ENCODE measurements at regions not wholly inside any gene's neighbourhood (a gene's known extent, or its start where the extent isn't known, plus 50 kb on each side); places are given as distances from the start of the nearest gene placed in this dataset.
"Not testable (repeated sequence)": the region's sequence is repeated elsewhere in the genome, so short reads cannot be mapped to it uniquely, and the experiment has no call there.

DNA sequence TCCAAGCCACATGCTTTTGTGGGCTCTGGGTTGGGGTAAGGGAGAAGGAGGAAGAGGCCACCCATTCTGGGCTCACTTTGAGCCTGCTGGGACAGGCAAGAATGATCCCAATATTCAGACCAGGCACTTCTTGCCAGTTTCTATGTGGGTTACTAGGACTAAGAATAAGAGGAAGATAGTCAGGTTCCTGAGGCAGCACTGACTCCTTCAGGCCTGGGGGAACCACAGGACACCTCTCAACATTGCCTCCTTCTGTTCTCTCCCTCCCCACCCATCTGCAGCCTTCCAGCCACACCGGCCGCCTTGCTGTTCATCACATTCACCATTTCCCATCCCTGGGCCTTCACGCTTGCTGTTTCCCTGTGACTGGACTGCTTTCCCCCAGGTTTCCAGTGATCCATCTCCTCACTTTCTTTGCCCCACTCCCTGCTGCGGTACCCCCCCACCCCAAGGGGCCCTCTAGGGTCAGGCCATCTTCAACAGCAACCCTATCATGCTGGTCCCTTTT, 69.2 kb upstream of the SIRPA start:
- DNase-seq (ENCODE audit: low spot score): no peak

DNA sequence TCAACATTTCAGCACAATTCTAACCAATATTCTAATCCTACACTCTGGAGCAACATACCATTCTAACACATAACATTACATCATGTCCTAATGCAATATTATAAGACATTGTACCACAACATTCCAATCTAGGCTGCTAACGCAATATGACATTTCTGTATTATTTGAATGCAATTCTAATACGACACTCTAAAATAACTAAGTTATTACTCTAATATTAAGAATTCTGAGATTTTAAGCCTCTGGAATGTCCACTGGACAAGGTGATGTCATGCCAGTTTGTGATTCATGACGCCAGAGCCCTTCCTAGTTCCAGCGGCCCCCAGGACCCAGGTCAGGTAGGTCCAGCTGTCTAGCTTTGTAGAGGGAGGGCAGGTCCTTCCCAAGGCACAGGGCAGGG, 69.7 kb upstream of the SIRPA start:
- no peak for DNase-seq (ENCODE audit: low spot score)

DNA sequence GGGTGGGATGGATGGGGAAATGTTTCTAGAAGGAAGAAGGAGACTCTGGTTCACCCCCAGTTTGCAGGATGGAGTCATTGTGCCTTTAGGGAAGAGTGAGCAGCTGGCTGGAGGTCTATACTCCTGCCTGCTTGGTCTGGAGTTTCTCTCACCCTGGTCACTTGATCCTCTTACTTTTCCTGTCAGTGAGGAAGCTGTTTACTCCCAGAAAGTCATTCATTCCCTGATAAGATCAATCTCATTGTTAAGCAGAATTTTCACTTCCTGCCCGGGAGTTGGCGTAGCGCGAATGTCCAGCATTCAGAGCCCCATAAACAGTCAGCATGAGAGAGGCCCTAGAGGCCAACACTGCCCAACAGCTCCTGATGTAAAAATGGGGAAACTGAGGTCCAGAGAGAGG, 70.4 kb upstream of the SIRPA start:
- DNase-seq (ENCODE audit: low spot score): no peak

GRCh38 chr20:1824181-1824580, 71.0 kb upstream of the SIRPA start:
- no peak for DNase-seq (ENCODE audit: low spot score)

- DNase-seq (ENCODE audit: low spot score): no peak
Observed at GRCh38 chr20:1823450-1823844, 71.8 kb upstream of the SIRPA start.

DNA sequence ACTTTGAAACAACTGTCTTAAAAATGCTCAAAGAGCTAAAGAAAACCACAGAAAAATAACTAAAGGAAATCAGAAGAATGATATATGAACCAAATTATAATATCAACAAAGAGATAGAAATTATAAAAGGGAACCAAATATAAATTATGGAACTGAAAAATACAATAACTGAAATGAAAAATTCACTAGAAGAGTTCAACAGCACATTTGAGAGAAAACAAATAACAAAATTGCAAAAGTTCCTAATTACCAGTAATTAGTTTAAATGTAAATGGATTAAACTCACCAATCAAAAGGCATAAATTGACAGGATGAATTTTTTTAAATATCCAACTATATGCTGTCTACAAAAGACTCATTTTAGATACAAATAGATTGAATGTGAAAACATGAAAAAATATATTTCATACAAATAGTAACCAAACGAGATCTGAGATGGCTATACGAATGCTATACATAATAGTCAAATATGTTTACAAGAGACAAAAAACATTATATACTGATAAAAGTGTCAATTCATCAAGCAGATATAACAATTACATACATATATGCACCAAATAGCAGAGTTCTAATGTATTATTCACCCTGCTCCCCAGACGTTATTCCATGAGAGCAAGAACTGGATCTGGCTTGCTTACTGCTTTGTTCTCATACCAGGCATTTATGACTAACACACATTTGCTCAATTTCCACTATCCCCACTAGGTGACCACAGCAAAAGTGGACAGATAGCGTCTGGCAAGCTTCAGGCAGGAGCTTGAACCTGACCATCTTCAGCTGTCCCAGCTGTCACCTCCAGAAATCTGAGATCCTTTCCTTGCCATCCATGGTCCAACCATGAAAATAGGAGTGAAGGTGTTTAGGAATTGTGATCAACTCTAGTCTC, 72.4 kb upstream of the SIRPA start:
- no peak for DNase-seq (ENCODE audit: low spot score)

DNA sequence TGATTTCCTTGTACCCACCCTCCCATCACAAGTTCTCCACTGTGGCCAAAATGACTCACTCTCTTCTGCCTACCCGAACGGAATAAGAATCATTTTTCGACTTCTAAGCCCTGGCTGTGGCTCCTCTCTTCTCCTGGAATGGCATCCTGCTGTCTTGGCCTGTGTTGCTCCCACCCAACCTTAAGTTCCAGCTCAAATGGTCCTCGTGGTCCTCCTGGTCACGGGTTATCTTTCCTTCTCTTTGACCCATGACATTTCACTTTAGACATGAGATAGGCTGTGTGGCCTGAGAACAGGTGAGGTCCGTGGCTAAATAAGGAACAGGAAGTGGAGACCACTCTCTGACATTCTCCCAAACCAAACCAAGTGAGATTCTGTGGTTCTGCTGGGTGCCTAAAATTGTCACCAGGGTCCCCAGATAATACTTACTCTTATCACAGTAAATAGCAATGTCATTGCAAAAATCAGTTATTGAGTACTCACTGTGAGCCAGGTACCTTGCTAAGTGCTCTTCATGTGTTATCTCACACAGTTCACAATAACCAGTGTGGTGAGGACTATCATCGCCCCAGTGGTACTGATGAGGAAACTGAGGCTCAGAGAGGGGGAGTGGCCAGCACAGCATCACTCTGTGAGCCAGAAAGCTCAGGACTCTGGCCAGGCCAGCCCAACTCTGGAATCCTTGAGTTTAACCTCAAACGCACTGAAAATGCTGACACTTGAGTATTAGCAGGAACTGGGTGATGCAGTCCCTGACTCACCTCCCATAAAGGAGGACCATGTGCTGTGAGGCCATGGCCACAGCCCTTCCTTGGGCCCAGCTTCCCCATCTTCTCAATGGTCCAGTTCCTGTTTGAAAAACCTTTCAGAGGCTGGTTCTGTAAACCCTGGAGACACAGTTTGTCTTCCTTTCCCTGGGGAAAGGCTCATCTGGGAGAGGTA, 74.8 kb upstream of the SIRPA start:
- peak; percentile 21 for DNase-seq (ENCODE audit: low spot score)

- DNase-seq (ENCODE audit: low spot score): no peak
Observed at GRCh38 chr20:1819311-1820137, 75.7 kb upstream of the SIRPA start.

- no peak for DNase-seq (ENCODE audit: low spot score)
Observed at GRCh38 chr20:1818895-1819294, 76.3 kb upstream of the SIRPA start.

DNA sequence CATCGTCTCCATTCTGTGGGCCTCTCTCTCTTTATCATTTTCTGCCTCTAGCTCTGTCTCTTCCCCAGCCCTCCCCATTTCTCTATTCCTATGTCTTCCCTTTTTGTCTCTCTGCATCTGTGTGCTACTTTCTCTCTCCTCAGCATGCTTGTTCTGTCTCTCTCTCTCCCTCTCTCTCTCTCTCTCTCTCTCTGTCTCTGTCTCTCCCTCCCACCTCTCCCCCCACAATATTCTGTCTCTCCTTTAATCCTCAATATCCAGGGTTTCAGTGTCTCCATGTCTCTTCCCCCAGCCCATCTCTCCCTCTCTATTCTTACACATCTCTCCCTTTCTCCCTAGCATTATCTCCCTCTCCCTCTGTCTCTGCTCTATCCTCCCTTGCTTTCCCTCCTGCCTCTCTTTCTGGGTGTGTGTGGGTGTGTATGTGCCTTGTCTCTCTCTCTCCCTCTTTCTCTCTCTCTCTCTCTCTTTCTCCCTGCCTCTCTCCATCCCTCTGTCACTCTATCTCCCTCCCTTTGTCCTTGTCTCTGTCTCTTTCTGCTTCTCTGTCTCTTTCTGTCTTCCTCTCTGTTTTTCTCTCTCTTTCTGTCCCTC, 76.9 kb upstream of the SIRPA start:
- DNase-seq (ENCODE audit: low spot score): no peak

DNA sequence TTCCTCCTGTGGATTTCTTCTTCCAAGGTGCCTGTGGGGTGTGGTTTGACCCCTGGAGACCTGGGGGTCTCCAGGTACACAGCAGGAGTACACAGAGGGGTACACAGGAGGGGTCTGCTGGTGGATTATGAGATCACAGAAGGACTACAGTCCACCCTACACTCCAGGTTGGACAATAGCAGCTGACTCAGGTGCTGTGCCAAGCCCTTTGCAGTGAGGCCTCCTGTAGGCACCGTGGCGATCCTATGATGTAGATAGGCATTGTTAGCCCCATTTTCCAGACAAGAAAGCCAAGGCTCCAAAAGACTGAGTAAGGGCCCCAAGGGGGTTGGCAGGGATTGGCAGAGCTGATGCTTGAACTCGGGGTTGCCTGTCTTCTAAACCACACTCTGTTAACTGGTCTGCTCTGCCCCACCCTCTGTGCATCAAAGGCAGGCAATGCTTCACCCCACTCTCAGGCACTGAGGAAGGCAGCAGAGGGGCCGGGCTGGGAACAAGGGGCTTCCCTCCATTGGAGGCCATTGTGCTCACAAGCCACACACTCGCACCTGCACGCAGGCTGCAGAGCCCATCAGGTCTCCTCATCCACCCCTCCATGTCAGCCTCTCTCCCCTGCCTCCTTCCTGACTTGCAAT, 77.5 kb upstream of the SIRPA start:
- no peak for DNase-seq (ENCODE audit: low spot score)

GRCh38 chr20:1816384-1817381, 78.5 kb upstream of the SIRPA start:
- DNase-seq (ENCODE audit: low spot score): no peak

- DNase-seq (ENCODE audit: low spot score): no peak
Observed at GRCh38 chr20:1815502-1816085, 79.6 kb upstream of the SIRPA start.

DNA sequence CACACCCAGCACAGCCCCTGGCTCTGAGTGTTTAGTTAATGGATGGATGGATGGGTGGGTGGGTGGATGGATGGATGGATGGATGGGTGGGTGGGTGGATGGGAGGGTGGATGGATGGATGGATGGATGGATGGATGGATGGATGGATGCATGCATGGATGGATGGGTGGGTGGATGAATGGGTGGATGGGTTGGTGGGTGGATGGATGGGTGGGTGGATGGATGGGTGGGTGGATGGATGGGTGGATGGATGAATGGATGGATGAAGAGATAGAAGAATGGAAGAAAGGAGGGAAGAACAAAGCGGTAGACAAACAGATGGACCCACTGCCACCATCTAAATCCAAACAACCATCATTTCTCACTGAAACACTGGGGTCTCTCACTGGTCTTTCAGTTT, 80.3 kb upstream of the SIRPA start:
- not testable (repeated sequence) for DNase-seq (ENCODE audit: low spot score)

DNA sequence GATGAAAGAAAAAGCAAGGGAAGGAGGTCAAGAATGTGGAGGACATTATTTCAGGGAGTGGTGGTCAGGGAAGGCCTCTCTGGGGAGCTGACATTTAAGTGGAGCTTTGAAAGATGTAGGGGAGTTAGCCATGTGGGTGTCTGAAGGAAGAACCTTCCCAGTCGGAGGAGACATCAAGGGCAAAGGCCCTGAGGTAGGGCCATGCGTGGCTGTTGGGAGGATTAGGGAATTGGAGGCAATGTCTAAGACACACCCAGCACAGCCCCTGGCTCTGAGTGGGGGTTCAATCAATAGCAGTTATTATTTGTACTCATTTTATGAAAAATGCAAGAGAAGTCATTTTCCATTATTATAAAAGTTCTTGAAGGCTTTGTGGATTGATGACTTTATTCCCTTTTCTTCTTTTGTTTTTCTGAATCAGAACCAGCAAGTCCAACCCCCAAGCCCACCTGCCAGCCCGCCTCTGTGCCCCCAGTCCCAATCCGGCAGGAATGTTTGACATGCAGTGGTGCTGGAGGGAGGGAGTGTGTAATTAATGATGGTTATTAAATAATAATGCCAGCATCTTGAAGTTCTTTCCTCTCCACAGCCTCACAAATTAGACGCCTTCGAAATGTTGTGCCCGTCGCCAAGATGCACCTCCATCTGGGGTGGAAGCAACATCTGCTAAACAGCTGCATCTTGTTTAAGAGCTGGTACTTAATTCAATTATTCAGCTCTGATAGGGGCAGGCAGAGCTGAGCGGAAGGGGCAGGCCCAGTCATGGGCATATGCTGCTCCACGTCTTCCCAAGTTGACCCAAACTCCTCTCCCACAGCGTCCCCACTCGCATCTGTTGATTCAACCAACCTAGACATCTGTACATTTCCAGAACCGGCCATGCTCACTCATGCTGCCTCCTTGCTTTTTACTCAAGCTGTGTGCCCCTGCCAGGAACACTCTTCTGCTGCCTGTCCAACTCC, 81.3 kb upstream of the SIRPA start:
- no peak for DNase-seq (ENCODE audit: low spot score)

DNA sequence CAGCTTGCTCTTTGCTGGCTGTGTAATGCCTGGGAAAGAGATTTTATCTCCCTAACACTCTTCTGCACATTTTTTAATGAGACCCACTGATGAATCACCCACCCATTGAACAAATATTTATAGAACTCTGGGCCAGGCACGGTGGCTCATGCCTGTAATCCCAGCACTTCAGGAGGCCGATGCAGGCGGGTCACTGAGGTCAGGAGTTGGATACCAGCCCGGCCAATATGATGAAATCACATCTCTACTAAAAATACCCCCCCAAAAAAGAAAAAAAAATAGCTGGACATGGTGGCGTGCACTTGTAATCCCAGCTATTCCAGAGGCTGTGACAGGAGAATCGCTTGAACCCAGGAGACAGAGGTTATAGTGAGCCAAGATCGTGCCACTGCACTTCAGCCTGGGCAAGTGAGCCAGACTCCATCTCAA, 82.1 kb upstream of the SIRPA start:
- no peak for DNase-seq (ENCODE audit: low spot score)

DNA sequence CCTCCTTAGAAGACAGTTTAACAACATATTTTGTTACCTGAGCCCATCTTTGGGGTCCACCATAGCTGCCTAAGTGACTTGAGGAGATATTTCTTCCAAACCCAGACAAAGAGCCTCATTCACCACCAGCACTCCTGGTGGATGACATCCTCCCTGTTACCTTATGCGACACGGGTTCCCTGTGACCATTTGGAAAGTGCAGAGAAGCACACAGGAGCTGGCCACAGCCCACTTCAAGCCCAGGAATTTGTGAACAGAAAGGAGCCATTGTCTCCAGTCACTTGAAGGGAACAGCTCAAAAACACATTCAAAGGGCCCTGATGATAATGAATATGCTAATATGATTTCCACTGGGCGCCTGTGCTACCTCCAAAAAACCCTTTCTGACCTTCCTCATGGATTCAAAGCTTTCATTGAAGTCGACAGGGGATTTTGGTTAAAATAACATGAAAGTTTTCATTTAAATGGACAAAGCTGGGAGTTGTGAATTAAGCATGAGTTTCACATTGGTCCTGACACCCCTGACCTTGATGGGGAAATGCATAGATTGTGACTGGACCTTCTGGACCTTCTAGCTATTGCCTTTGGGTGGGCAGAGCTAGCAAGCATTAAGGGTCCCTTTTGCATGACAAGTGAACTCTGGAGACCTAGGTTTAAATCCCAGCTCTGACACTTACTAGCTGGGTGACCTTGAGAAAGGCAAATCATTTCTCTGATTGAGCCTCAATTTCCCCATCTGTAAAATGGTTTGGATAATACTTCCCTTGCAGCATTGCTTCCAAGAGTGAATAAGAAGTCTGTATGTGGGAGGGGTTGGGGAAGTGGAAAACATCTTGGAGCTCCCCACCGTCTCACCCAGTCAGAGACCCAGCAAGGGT, 83.3 kb upstream of the SIRPA start:
- DNase-seq (ENCODE audit: low spot score): no peak
